B cell (primary cell): ENCODE measurements at regions not wholly inside any gene's neighbourhood (a gene's known extent, or its start where the extent isn't known, plus 50 kb on each side); places are given as distances from the start of the nearest gene placed in this dataset.

Source experiments
- ATAC-seq: fragments of 200-7000 bp; cut with Tn5 transposase; one replicate; pipeline ENCODE4 v1.10.0; 2021; ENCODE audit warnings: low read depth, mild to moderate bottlenecking, moderate number of reproducible peaks, moderate library complexity
- CTCF ChIA-PET: fragments of 350-600 bp; sonication (Branson Sonifier 250); formaldehyde crosslinking; loops from one replicate; lab custom pipeline; 2021; ENCODE audit warnings: antibody characterized with exemption, inconsistent platforms; lab: Charles Lee
- POLR2A ChIA-PET: fragments of 350-600 bp; sonication (Branson Sonifier 250); formaldehyde crosslinking; loops from one replicate; lab custom pipeline; 2021; ENCODE audit warnings: antibody characterized with exemption; lab: Charles Lee
- DNase-seq: peaks from one replicate; pipeline ENCODE4 v3.0.0; 2013
- H2AFZ ChIP-seq: 2 replicates; pipeline ENCODE4 v1.6.1; 2012; ENCODE audit warnings: mild to moderate bottlenecking, low read depth, low read length; ENCODE audit not compliant: insufficient read depth, poor library complexity, severe bottlenecking
- H3K27ac ChIP-seq, 2 donors: 1 replicate in 1 of 2; 2 replicates in 1 of 2; pipeline ENCODE4 v1.5.1; 2012 to 2013; ENCODE audit warnings: low read length in 2 of 2, mild to moderate bottlenecking in 2 of 2, moderate library complexity in 1 of 2
- H3K27me3 ChIP-seq, 4 experiments: fragments of 200-600 bp in 1 of 4; sonication (generic) in 1 of 4; replicated peaks in 1 of 4; 1 replicate in 2 of 4; 2 replicates in 2 of 4; pipeline versions ENCODE4 v1.6.1 to v1.7.0; 2013 to 2016; ENCODE audit warnings: low read length in 3 of 4, mild to moderate bottlenecking in 2 of 4, mixed read lengths in 1 of 4, moderate library complexity in 1 of 4; ENCODE audit not compliant: insufficient read depth in 4 of 4, control insufficient read depth in 3 of 4; ENCODE audit errors: control extremely low read depth in 1 of 4
- H3K36me3 ChIP-seq, 2 experiments: replicated peaks in 1 of 2; 1 replicate in 1 of 2; 2 replicates in 1 of 2; pipeline versions ENCODE4 v1.6.1 to v1.7.1; 2013; ENCODE audit warnings: low read length in 1 of 2; ENCODE audit not compliant: insufficient read depth in 2 of 2, control insufficient read depth in 1 of 2; ENCODE audit errors: control extremely low read depth in 1 of 2, extremely low read depth in 1 of 2
- H3K4me1 ChIP-seq, 2 donors: fragments of 200-600 bp in 1 of 2; sonication (generic) in 1 of 2; 1 replicate in 1 of 2; 2 replicates in 1 of 2; pipeline versions ENCODE4 v1.5.1 to v1.6.1; 2013 to 2017; ENCODE audit warnings: low read length in 2 of 2; ENCODE audit not compliant: control insufficient read depth in 2 of 2, insufficient read depth in 2 of 2
- H3K4me2 ChIP-seq: replicated peaks from 2 replicates; pipeline ENCODE3; 2012; ENCODE audit warnings: mild to moderate bottlenecking, low read depth, low read length; ENCODE audit not compliant: poor library complexity, severe bottlenecking
- H3K4me3 ChIP-seq, 5 experiments: fragments of 200-600 bp in 1 of 5; sonication (generic) in 1 of 5; 1 replicate in 3 of 5; 2 replicates in 2 of 5; pipeline versions ENCODE4 v1.5.1 to v1.7.0; 2011 to 2016; ENCODE audit warnings: low read length in 4 of 5, mild to moderate bottlenecking in 4 of 5, low read depth in 2 of 5, control low read depth in 1 of 5, moderate library complexity in 1 of 5; ENCODE audit not compliant: insufficient read depth in 1 of 5; ENCODE audit errors: control extremely low read depth in 1 of 5, extremely low read depth in 1 of 5
- H3K79me2 ChIP-seq: fragments of 200-600 bp; sonication (generic); one replicate; pipeline ENCODE4 v1.6.0; 2016; ENCODE audit warnings: low read length; ENCODE audit not compliant: control insufficient read depth, insufficient read depth
- H3K9ac ChIP-seq: fragments of 200-600 bp; sonication (generic); 2 replicates; pipeline ENCODE4 v1.6.1; 2017; ENCODE audit warnings: mild to moderate bottlenecking, low read length, moderate library complexity
- H3K9me3 ChIP-seq, 3 donors: one replicate each; pipeline versions ENCODE4 v1.6.1 to v1.7.1; 2013; ENCODE audit warnings: low read length in 2 of 3; ENCODE audit not compliant: control insufficient read depth in 2 of 3, insufficient read depth in 1 of 3; ENCODE audit errors: control extremely low read depth in 1 of 3
- H4K20me1 ChIP-seq: 2 replicates; pipeline ENCODE4 v1.6.0; 2012; ENCODE audit warnings: mild to moderate bottlenecking, low read length; ENCODE audit not compliant: insufficient read depth, control insufficient read depth, poor library complexity, severe bottlenecking
- H3K27ac Mint-ChIP-seq: one replicate; pipeline ENCODE4 v1.8.0; 2021; ENCODE audit warnings: mixed read lengths
- H3K27me3 Mint-ChIP-seq: one replicate; pipeline ENCODE4 v1.8.0; 2021; ENCODE audit warnings: mixed read lengths
- H3K4me1 Mint-ChIP-seq: one replicate; pipeline ENCODE4 v1.8.0; 2021; ENCODE audit warnings: mixed read lengths
- H3K4me3 Mint-ChIP-seq: one replicate; pipeline ENCODE4 v1.8.0; 2021; ENCODE audit warnings: mixed read lengths
- H3K9me3 Mint-ChIP-seq: one replicate; pipeline ENCODE4 v1.8.0; 2022; ENCODE audit warnings: mixed read lengths; ENCODE audit not compliant: insufficient read depth
- CTCF ChIP-seq: fragments of 200-600 bp; IDR thresholded peaks from one replicate; pipeline ENCODE4 v1.8.0; 2022; ENCODE audit warnings: antibody characterized with exemption, mild to moderate bottlenecking
- EZH2 ChIP-seq: IDR thresholded peaks from 2 replicates; pipeline ENCODE4 v1.6.1; 2012; ENCODE audit warnings: borderline replicate concordance, low read depth, mild to moderate bottlenecking, moderate library complexity, low read length; ENCODE audit not compliant: insufficient read depth, poor library complexity, severe bottlenecking
- WGBS: methylation state at CpG from one replicate; pipeline ENCODE4 v1.1.5; 2013; ENCODE audit warnings: missing lambda C conversion rate; ENCODE audit not compliant: insufficient coverage; 5-methylcytosine and 5-hydroxymethylcytosine counted together
- intact Hi-C: fragments of 100-400 bp; cut with micrococcal nuclease; formaldehyde crosslinking; loops from one replicate; pipeline ENCODE4 v1.10.0; 2022

- H4K20me1 ChIP-seq, result no peaks in the 10 kb centered on the region
- no peaks in the 10 kb centered on the region for H3K4me1 Mint-ChIP-seq
- H3K4me3 Mint-ChIP-seq, result no peak overlapping the region
- ATAC-seq (no peak), DNase-seq (no peak)
- H3K27ac Mint-ChIP-seq, result no peak overlapping the region
- H3K9me3 ChIP-seq, result no peaks in the 10 kb centered on the region
- no peak overlapping the region for H3K4me3 ChIP-seq
- intact Hi-C loops, result no loop called here
- no peak overlapping the region for H3K9ac ChIP-seq
- no peak overlapping the region for H3K4me2 ChIP-seq
- H3K36me3 ChIP-seq, result no peaks in the 10 kb centered on the region
- ChIA-PET POLR2A (no interaction called here), CTCF (no interaction called here)
- no peaks in the 10 kb centered on the region for H3K27me3 Mint-ChIP-seq
- H2AFZ ChIP-seq, result no peak overlapping the region
- no peaks in the 10 kb centered on the region for H3K9me3 Mint-ChIP-seq
- no peak overlapping the region for H3K27ac ChIP-seq
- no CpG with 5 or more reads among the region's 2 CpGs for WGBS
- no peak for TF ChIP-seq EZH2
- no peak for TF ChIP-seq CTCF
- no peaks in the 10 kb centered on the region for H3K79me2 ChIP-seq
- no peaks in the 10 kb centered on the region for H3K4me1 ChIP-seq
- no peaks in the 10 kb centered on the region for H3K27me3 ChIP-seq
Observed at GRCh38 chr6:91243436-91243835, 656.6 kb upstream of the MAP3K7 start.

GRCh38 chr6:91242614-91242949, 655.7 kb upstream of the MAP3K7 start:
- H2AFZ ChIP-seq, result no peak overlapping the region
- ATAC-seq, result no peak
- no peak overlapping the region for H3K4me3 Mint-ChIP-seq
- H3K27me3 Mint-ChIP-seq, result no peaks in the 10 kb centered on the region
- H3K4me3 ChIP-seq, result no peak overlapping the region
- H3K9me3 Mint-ChIP-seq, result no peaks in the 10 kb centered on the region
- 100% methylated on average over 1 of the region's 3 CpGs for WGBS
- intact Hi-C loops, result no loop called here
- H3K27ac ChIP-seq, result no peak overlapping the region
- H3K9me3 ChIP-seq, result no peaks in the 10 kb centered on the region
- no peaks in the 10 kb centered on the region for H3K36me3 ChIP-seq
- H3K4me1 Mint-ChIP-seq, result no peaks in the 10 kb centered on the region
- H4K20me1 ChIP-seq, result no peaks in the 10 kb centered on the region
- H3K27ac Mint-ChIP-seq, result no peak overlapping the region
- H3K4me2 ChIP-seq, result no peak overlapping the region
- H3K79me2 ChIP-seq, result no peaks in the 10 kb centered on the region
- H3K27me3 ChIP-seq, result no peaks in the 10 kb centered on the region
- no peak for DNase-seq
- no peak overlapping the region for H3K9ac ChIP-seq
- POLR2A ChIA-PET, result no interaction called here
- TF ChIP-seq CTCF (no peak), EZH2 (no peak)
- no peaks in the 10 kb centered on the region for H3K4me1 ChIP-seq
- CTCF ChIA-PET, result no interaction called here
